Caco-2 (cell line): ENCODE measurements at regions not wholly inside any gene's neighbourhood (a gene's known extent, or its start where the extent isn't known, plus 50 kb on each side); places are given as distances from the start of the nearest gene placed in this dataset.

ENCODE experiments used
- BruUV-seq: library from RNA; stranded (reverse); fragments of 400-500 nt; replicated peaks from 2 replicates; lab custom pipeline; 2021; lab: Mats Ljungman, UMichigan
- CTCF ChIA-PET: fragments of 300-600 bp; sonication (Branson Sonifier 250); formaldehyde crosslinking; loops from one replicate; lab custom pipeline; 2022; ENCODE audit warnings: antibody characterized with exemption; lab: Charles Lee
- POLR2A ChIA-PET: fragments of 300-600 bp; sonication (Branson Sonifier 250); formaldehyde crosslinking; loops from one replicate; lab custom pipeline; 2022; ENCODE audit warnings: antibody characterized with exemption; lab: Charles Lee
- DNase-seq, 2 experiments: peaks; one replicate each; pipeline versions ENCODE4 v3.0.0 to v3.0.0-alpha.2; 2020 to 2022
- H3K27me3 ChIP-seq: replicated peaks from 2 replicates; pipeline ENCODE4 v1.6.0; 2011; ENCODE audit warnings: low read length; ENCODE audit not compliant: control insufficient read depth, insufficient read depth
- H3K36me3 ChIP-seq: 2 replicates; pipeline ENCODE4 v1.5.1; 2011; ENCODE audit warnings: low read length; ENCODE audit not compliant: control insufficient read depth, insufficient read depth
- H3K4me1 ChIP-seq: fragments of 250-450 bp; sonication (Bioruptor Pico); 2 replicates; pipeline ENCODE4 v1.5.1; 2020; ENCODE audit warnings: mild to moderate bottlenecking
- H3K4me3 ChIP-seq: 2 replicates; pipeline ENCODE4 v1.5.1; 2011; ENCODE audit warnings: low read depth, mild to moderate bottlenecking, control low read depth, low read length
- H3K9me3 ChIP-seq: fragments of 250-450 bp; sonication (Bioruptor Pico); 2 replicates; pipeline ENCODE4 v1.5.1; 2020; ENCODE audit warnings: mild to moderate bottlenecking, moderate library complexity
- H3K27ac Mint-ChIP-seq: one replicate; pipeline ENCODE4 v1.8.0; 2022; ENCODE audit warnings: mixed read lengths; ENCODE audit not compliant: unreplicated experiment
- H3K27me3 Mint-ChIP-seq: one replicate; pipeline ENCODE4 v1.8.0; 2022; ENCODE audit warnings: mixed read lengths; ENCODE audit not compliant: insufficient read depth, unreplicated experiment
- H3K36me3 Mint-ChIP-seq: one replicate; pipeline ENCODE4 v1.8.0; 2022; ENCODE audit warnings: mild to moderate bottlenecking, mixed read lengths; ENCODE audit not compliant: insufficient read depth, unreplicated experiment
- H3K4me1 Mint-ChIP-seq: one replicate; pipeline ENCODE4 v1.8.0; 2022; ENCODE audit warnings: low read depth, mixed read lengths; ENCODE audit not compliant: unreplicated experiment
- H3K4me3 Mint-ChIP-seq: one replicate; pipeline ENCODE4 v1.8.0; 2022; ENCODE audit warnings: mild to moderate bottlenecking, moderate library complexity, mixed read lengths; ENCODE audit not compliant: unreplicated experiment
- H3K9me3 Mint-ChIP-seq: one replicate; pipeline ENCODE4 v1.8.0; 2022; ENCODE audit warnings: mixed read lengths; ENCODE audit not compliant: unreplicated experiment
- intact Hi-C: fragments of 100-400 bp; cut with micrococcal nuclease; formaldehyde crosslinking; loops from one replicate; pipeline ENCODE4 v1.10.0; 2022; ENCODE audit not compliant: unreplicated experiment
- TF ChIP-seq, protein P1 (sequence below), 2 experiments: fragments of 200-600 bp in 1 of 2; IDR thresholded peaks; 1 replicate in 1 of 2; 2 replicates in 1 of 2; pipeline versions ENCODE4 v1.5.1 to v1.8.0; 2011 to 2022; ENCODE audit warnings: antibody characterized with exemption in 1 of 2, control low read depth in 1 of 2, inconsistent platforms in 1 of 2, low read depth in 1 of 2, low read length in 1 of 2, mild to moderate bottlenecking in 1 of 2, moderate library complexity in 1 of 2; ENCODE audit not compliant: insufficient read depth in 1 of 2, severe bottlenecking in 1 of 2, unreplicated experiment in 1 of 2

DNA sequence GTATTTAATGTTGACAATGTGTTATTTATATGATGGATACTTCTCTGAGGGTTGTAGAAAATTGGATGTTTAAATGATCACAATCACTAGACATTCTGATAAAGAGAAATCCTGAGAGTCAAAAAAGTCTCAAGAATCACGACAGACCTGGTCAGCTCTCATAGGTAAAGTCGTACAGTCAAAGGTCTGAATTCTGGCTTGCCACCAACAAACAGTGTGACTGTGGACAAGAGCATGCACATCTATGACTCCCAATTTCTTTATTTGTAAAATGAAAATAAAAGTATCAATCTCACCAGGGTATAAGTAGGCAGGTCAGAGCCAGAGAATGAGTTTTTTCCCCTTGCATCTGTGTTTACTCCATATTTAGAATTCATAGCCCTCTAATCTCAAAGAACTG lies 556.7 kb downstream of the FAM181B start:
- ChIA-PET POLR2A (no interaction called here), CTCF (no interaction called here)
- Mint-ChIP-seq H3K4me3 (no peak overlapping the region), H3K27me3 (peaks cover 3% of the 10 kb centered on the region), H3K27ac (no peak overlapping the region), H3K36me3 (no peaks in the 10 kb centered on the region), H3K4me1 (no peaks in the 10 kb centered on the region), H3K9me3 (peaks cover 10% of the 10 kb centered on the region)
- H3K36me3 ChIP-seq: no peaks in the 10 kb centered on the region
- TF ChIP-seq, protein P1, sequence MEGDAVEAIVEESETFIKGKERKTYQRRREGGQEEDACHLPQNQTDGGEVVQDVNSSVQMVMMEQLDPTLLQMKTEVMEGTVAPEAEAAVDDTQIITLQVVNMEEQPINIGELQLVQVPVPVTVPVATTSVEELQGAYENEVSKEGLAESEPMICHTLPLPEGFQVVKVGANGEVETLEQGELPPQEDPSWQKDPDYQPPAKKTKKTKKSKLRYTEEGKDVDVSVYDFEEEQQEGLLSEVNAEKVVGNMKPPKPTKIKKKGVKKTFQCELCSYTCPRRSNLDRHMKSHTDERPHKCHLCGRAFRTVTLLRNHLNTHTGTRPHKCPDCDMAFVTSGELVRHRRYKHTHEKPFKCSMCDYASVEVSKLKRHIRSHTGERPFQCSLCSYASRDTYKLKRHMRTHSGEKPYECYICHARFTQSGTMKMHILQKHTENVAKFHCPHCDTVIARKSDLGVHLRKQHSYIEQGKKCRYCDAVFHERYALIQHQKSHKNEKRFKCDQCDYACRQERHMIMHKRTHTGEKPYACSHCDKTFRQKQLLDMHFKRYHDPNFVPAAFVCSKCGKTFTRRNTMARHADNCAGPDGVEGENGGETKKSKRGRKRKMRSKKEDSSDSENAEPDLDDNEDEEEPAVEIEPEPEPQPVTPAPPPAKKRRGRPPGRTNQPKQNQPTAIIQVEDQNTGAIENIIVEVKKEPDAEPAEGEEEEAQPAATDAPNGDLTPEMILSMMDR (IDR thresholded peaks at IDR 0.05; ENCODE audit: insufficient read depth in 1 of 2, low read depth in 1 of 2, low read length in 1 of 2, severe bottlenecking in 1 of 2, unreplicated experiment in 1 of 2): no peak
- no peak for DNase-seq
- intact Hi-C loops: no loop called here
- BruUV-seq: no TSS peak
- no peaks in the 10 kb centered on the region for H3K9me3 ChIP-seq
- H3K4me1 ChIP-seq: no peaks in the 10 kb centered on the region
- H3K4me3 ChIP-seq: no peak overlapping the region
- H3K27me3 ChIP-seq: no peaks in the 10 kb centered on the region; the same call in 1 of the 2 replicates

DNA sequence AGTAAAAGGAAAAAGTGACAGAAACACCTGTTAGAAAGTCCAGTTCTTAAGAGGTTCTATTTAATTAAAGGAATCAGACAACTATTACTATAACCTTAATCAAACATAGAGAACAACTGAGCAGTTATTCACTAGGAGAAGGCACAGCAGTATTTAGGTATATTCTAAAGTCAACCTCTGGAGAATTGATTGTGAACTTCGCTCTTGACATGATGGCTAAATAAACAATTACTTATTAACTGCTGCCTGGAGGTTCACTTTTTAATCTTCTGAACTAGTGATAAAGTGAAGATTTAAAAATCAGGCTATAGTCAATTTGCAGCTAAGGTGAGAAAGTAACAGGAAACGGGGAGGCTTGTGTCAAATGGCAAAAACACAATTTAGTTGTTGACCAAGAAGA lies 557.3 kb downstream of the FAM181B start:
- DNase-seq: no peak
- no peak overlapping the region for H3K27ac Mint-ChIP-seq
- Histone ChIP-seq H3K9me3 (no peaks in the 10 kb centered on the region), H3K4me1 (no peaks in the 10 kb centered on the region), H3K4me3 (no peak overlapping the region), H3K36me3 (no peaks in the 10 kb centered on the region), H3K27me3 (no peaks in the 10 kb centered on the region; the same call in 1 of the 2 replicates)
- peaks cover 3% of the 10 kb centered on the region for H3K27me3 Mint-ChIP-seq
- no peaks in the 10 kb centered on the region for H3K4me1 Mint-ChIP-seq
- CTCF ChIA-PET: no interaction called here
- POLR2A ChIA-PET: no interaction called here
- peaks cover 10% of the 10 kb centered on the region for H3K9me3 Mint-ChIP-seq
- no peaks in the 10 kb centered on the region for H3K36me3 Mint-ChIP-seq
- intact Hi-C loops: no loop called here
- BruUV-seq: no TSS peak
- no peak overlapping the region for H3K4me3 Mint-ChIP-seq
- TF ChIP-seq, protein P1 (IDR thresholded peaks at IDR 0.05; ENCODE audit: insufficient read depth in 1 of 2, low read depth in 1 of 2, low read length in 1 of 2, severe bottlenecking in 1 of 2, unreplicated experiment in 1 of 2): no peak

DNA sequence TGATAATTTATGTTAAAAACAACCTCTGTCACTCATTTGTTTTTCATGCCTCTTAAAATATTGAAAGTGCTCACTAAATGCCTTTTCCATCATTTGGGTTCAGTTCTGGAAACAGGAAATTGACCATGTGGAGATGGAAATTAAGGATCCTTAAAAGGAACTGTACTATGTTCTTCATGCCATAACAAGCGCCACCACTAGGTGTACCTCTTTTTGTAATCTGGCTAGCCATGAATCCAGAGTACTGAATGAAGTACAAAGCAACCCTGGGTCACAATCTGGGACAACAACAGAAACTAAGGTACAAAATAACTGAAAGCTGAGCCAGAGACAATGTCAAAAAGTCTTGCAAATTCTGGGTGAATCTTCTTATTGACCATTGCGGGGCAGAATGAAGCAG lies 559.1 kb downstream of the FAM181B start:
- H3K4me1 ChIP-seq: no peaks in the 10 kb centered on the region
- no peaks in the 10 kb centered on the region for H3K36me3 ChIP-seq
- BruUV-seq: no TSS peak
- Mint-ChIP-seq H3K27me3 (peaks cover 3% of the 10 kb centered on the region), H3K27ac (no peak overlapping the region), H3K4me3 (no peak overlapping the region), H3K4me1 (no peaks in the 10 kb centered on the region), H3K36me3 (no peaks in the 10 kb centered on the region), H3K9me3 (no peaks in the 10 kb centered on the region)
- H3K4me3 ChIP-seq: no peak overlapping the region
- H3K9me3 ChIP-seq: no peaks in the 10 kb centered on the region
- POLR2A ChIA-PET: no interaction called here
- H3K27me3 ChIP-seq: no peaks in the 10 kb centered on the region; the same call in 1 of the 2 replicates
- intact Hi-C loops: loop anchor here (1.0 kb wide), 1 partner anchor 55 kb away; no protein-coding TSS in a partner anchor
- TF ChIP-seq, protein P1 (IDR thresholded peaks at IDR 0.05; ENCODE audit: insufficient read depth in 1 of 2, low read depth in 1 of 2, low read length in 1 of 2, severe bottlenecking in 1 of 2, unreplicated experiment in 1 of 2): peak; percentile 61 to 69
- peak in 1 of 2 experiments; percentile 40 for DNase-seq
- CTCF ChIA-PET: no interaction called here
